MV-4-11 (cell line): ENCODE measurements at regions not wholly inside any gene's neighbourhood (a gene's known extent, or its start where the extent isn't known, plus 50 kb on each side); places are given as distances from the start of the nearest gene placed in this dataset.
"Not testable (repeated sequence)": the region's sequence is repeated elsewhere in the genome, so short reads cannot be mapped to it uniquely, and the experiment has no call there.

Experiments
- DNase-seq: peaks from one replicate; lab custom pipeline; 2025; lab: John Stamatoyannopoulos, UW

DNA sequence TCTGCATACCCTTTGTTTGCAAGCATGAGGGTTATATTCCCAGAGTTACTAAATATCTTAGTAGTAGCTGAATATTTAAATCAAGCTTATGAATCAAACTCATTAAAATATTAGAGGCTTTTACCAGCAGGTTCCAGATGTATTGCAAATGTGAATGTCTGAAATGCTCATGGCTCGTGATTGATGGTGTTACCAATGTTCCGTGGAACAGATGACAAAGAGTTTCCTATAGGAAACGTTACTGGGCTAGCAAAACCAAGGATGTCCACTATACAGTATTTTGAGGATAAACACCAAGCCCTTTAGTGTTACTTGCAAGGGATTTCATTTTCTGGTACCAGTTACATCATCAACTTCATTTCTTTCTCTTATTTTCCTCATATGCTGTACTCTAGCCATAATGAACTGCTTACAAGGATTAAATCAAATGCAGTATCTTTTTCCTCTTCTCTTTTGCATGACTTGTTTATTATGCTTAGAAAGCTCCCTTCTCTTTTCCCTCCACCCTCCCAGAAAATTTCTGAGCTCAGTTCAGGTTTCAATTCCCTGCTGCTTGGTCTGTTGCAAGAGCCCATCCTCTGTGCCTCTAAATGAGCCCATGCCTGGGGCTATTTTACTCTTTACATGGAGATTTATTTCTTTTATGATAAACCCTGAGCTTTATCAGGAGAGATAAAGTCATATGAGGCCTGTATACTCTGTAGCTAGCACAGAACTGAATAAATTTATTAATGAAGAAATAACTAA lies 1537.1 kb upstream of the GOT2 start:
- DNase-seq = peak; percentile 69

DNA sequence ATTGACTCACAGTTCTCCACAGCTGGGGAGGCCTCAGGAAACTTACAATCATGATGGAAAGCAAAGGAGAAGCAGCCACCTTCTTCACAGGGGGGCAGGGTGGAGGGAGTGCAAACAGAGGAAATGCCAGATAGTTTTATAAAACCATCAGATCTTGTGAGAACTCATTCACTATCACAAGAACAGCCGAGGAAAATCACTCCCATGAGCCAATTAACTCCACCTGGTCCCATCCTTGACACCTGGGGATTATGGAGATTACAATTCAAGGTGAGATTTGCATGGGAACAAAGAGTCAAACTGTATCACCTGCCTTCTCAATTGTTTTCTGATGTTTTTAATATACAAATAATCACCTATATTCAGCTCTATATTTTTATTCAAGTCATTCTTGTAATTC lies 1527.3 kb upstream of the GOT2 start:
- DNase-seq = no peak

- DNase-seq = no peak
Observed at GRCh38 chr16:60259956-60260355, 1525.8 kb upstream of the GOT2 start.

DNA sequence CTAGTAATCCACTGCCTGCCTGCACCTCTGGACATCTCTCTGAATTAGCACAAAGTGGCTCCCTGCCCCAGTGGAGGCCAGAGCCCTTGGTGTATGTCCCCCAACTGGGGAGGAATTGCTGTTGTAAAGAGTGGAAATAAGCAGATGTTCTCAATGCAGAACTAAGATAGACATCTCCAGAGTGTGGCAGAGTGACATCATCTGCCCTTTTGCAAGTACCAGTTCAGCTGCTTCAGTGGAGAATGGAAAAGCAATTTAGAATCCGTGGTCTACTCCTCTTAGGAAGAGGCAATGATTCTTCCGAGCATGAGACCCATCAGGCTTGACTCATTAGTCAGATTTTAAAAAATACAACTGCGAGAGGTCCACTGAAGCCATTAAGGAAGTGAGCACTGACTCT lies 1512.0 kb upstream of the GOT2 start:
- no peak for DNase-seq

- no peak for DNase-seq
Observed at GRCh38 chr16:60241671-60242070, 1507.6 kb upstream of the GOT2 start.

- DNase-seq = peak; percentile 59
Observed at GRCh38 chr16:60230666-60231065, 1496.5 kb upstream of the GOT2 start.

DNA sequence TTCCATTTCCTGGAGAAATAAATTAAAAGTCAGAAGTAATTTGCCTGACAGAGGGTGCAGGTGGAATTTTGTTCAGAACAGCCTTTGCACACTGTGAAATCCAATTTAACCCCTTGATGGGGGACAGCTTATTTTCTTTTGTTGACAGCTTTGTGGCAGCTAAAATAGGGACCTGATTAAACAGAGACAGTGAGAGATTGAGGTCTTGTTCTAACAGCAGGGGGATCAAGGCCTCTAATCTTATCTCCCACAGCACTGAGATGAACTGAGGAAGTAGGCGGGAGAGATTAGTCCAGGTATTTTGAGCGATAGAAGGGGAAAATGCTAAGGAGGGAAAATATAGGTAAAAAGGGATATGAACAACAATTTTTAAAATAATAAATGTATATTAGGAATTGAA lies 1491.4 kb upstream of the GOT2 start:
- DNase-seq = no peak

DNA sequence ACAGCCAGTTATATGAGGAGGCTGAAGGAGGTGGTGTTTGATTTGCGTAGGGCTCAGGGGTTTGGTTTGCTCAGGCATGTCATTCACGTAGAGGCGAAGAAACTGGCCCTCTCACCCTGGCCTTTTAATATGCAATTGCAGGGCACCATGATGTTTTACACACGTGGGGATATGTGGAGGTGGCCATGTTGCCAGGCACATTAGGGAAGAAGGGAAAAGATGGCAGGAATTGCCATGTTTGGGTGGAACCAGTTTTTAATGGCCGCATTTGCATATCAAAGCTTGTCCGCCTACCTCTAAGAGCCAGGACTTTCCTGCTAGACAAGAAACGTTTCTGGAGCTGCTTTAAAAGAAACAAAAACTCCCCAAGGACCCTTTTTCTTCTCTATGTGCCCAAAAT lies 1483.7 kb upstream of the GOT2 start:
- DNase-seq = no peak

DNA sequence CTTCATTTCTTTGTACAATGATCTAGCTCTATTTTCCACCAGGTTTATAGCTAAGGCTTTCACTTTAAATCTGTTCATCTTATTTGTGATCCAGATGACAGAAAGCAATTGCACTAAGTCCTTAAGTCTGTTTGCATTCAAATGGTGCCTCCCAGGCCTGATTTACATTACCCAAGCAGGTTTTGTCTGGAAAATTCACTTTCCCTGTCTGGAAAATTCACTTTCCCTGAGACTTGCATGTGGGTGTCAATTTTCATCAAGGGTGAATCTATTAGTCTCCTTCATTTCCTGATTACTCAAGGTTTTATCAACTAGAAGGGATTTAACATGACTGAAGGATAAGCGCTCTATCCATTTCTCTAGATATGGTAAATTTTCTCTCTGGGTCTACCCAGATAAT lies 1480.2 kb upstream of the GOT2 start:
- no peak for DNase-seq

GRCh38 chr16:60206516-60206915 lies 1472.4 kb upstream of the GOT2 start:
- DNase-seq = no peak

- DNase-seq = no peak
Observed at GRCh38 chr16:60204181-60204580, 1470.1 kb upstream of the GOT2 start.

DNA sequence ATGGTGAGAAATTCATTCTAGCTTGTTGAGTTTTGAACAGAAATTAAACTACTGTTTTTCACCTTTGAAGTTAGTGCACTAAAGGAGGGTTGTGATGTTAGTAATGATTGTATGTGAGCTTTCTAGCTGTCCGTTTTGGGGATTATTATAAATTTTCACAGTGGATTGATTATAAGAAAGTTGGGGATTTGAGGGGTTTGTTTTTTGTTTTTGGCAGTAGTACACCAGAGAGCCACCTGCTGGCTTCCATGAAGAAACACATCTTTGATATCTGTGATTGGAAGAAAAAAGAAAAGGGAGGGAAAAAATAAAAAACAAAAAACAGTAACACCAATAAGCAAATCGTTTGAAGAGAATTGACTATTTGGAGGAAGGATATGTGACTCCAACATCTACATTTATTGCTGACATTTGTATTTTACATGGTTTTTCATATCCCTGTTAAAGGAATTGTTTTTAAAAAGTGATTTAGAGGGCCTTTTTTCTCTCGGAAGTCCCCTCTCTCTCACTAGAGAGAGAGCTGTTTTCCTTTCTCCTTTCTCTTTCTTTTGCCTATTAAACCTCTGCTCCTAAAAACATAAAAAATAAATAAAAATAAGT lies 1469.5 kb upstream of the GOT2 start:
- no peak for DNase-seq

DNA sequence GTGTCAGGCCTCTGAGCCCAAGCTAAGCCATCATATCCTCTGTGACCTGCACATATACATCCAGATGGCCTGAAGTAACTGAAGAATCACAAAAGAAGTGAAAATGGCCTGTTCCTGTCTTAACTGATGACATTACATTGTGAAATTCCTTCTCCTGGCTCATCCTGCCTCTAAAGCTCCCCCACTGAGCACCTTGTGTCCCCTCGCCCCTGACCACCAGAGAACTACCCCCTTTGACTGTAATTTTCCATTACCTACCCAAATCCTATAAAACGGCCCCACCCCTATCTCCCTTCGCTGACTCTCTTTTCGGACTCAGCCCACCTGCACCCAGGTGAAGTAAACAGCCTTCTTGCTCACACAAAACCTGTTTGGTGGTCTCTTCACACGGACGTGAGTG lies 1466.6 kb upstream of the GOT2 start:
- DNase-seq = not testable (repeated sequence)

DNA sequence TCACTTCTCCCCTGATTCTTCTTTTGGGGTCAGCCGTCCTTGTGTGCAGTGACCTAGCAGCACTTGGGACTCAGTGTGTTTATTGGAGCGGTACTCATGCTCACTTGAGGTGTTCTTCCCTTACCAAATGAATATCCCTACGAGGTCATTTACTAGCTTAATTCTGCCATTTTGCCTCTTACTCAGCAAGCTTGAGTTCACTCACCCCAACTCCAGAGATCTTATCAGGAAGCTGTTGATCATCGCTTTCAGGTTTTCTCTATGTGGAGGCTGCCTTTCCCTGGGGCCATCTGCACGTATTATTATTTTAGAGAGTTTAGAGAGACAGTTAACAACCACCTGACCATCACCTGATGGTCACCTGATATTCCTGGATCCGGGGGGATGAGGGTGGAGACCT lies 1466.0 kb upstream of the GOT2 start:
- DNase-seq = no peak

- DNase-seq = no peak
Observed at GRCh38 chr16:60199150-60199549, 1465.0 kb upstream of the GOT2 start.

DNA sequence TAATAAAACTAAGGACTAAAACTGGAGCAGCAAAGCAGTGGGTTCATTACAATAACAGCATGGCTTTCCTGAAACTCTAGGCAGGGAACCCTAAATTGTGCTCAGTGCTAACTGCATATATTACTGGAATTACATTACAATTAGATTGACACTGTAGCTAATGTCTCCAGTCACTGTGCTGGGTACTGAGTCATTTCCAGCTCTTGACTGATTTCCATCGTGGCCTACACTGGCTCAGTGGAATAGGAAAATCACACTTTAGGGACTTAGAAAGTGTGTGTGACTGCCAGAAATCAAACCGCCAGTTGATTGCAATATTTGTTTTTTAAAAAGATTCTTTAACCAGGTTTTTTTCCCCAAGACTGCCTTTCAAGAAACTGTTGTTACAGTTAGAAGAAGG lies 1447.4 kb upstream of the GOT2 start:
- no peak for DNase-seq

DNA sequence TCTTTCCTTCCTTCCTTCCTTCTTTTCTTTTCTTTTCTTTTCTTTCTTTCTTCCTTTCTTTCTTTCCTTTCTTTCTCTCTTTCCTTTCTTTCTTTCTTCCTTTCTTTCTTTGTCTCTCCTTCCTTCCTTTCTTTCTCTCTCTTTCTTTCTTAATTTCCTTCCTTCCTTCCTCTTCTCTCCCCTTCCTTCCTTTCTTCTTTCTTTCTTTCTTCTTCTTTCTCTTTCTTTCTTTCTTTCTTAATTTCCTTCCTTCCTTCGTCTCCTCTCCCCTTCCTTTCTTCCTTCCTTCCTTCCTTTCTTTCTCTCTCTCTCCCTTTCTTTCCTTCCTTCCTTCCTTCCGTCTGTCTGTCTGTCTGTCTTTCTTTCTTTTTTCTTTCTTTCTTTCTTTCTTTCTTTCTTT lies 1446.5 kb upstream of the GOT2 start:
- DNase-seq = no peak

DNA sequence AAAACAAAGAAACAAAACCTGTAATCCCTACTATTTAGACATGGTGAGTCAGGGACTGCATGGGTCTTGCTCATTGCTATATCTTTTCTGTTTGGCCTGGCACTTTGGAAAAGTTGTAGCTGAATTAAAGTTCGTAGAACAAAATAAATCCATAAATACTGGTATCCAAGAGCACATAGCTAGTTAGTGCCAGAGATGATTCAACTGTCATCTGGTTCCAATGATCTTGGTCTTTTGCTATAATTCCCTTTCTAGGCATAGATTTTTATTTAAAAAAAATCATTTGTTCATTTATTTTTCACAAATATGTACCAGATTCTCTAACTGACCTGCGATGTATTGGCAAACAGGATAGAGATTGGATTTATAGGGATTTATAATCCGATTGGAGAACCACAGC lies 1436.1 kb upstream of the GOT2 start:
- DNase-seq = no peak

DNA sequence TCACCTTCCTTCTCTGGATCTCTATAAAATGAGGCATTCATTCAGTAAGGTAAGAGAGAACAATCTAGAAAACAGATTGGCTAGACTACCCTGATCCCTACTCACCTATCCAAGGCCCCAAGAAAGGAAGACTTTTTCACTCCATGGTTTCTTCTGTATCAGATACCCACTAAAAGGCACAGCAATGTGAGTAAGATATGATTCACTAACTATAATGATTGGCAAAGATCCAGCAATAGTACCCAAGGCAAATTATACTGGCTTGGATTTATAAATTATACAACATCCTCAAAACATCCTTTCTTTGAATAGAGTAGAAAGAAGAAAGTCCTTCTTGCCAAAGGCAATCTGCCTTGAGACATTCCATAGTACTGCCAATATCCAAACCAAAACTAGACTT lies 1432.0 kb upstream of the GOT2 start:
- DNase-seq = no peak

- DNase-seq = no peak
Observed at GRCh38 chr16:60151987-60152386, 1417.9 kb upstream of the GOT2 start.

DNA sequence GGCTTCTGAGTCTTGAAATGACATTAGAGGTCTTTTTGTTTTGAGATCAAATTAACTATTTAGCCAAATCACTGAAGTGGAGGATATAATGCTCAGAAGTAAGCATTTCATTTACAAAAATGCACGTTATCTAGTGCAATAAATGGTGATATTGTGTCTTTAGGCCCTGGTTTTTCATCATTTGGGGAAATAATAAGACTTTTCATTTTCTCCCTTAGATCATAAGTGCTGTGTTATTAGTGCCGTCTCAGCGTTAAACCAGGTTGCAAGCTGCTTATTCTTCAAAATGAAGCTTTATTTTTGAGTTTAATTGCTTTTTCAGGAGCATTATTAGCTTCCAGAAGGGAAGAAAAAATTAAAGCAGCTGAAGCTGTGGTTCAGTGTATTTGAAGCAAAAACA lies 1416.8 kb upstream of the GOT2 start:
- no peak for DNase-seq

DNA sequence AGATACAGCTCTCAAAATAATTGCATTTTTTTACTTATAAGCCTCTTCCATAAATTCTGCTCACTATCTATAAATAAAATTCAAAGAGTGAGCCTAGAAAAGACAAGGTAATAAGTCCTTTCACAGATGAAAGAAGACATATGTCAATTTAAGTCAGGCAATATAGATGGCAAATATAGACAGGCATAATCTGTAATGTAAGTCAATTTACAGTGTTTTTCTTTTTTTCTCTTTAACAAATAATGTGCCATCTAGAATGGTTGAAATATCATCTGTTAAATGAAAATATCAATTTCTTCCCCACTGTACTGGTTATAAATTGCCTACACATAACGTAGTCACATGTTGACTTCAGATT lies 1409.2 kb upstream of the GOT2 start:
- DNase-seq = no peak

DNA sequence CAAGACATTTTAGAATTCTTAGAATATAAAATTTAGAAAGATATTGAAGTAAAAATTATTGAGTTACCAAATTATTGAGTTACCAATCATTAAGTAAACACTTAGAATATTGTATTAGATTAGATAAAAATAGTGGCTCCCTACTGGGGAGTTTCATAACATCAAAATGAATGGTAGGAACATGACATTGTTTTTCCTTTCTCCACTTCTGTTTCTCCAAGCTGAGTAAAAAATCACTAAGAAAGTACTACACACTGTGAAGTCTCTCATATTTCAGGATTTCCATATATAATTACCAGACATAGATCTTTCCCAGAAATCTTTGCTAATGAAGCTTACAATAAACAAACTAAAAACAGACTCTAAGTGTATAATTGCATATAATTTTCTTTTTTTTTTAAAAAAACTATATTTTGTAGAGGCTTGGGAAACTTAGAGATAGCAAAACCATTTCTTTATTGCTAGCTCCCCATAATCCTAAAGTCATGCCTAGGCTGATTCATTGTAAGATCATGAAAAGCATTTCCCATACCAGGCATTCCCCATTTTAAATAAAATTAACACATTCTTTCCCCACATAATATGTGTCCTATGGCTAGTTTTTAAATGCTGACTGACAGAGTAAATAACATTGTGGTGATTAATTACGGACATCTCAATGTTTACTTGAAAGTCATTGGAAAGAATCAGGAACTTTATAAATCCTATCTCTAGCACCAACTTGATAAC lies 1408.7 kb upstream of the GOT2 start:
- no peak for DNase-seq

- DNase-seq = no peak
Observed at GRCh38 chr16:60137891-60138290, 1403.8 kb upstream of the GOT2 start.
